Femur (tissue), 1 donor: ENCODE measurements at regions not wholly inside any gene's neighbourhood (a gene's known extent, or its start where the extent isn't known, plus 50 kb on each side); places are given as distances from the start of the nearest gene placed in this dataset.
A peak's percentile ranks its signal among the peaks of the same experiment; 100 is the strongest.

Experiments
- DNase-seq: peaks from one replicate; pipeline ENCODE4 v3.0.0-alpha.2; 2017

GRCh38 chr6:93592417-93592816, 173.1 kb upstream of the EPHA7 start:
- DNase-seq = no peak

GRCh38 chr6:93586306-93586705, 166.9 kb upstream of the EPHA7 start:
- DNase-seq = no peak

- DNase-seq = no peak
These were observed 164.9 kb upstream of the EPHA7 start for GRCh38 chr6:93584300-93584699.

- DNase-seq = no peak
These were observed 162.0 kb upstream of the EPHA7 start for GRCh38 chr6:93581371-93581770.

GRCh38 chr6:93580446-93580845, 161.1 kb upstream of the EPHA7 start:
- DNase-seq = no peak

- DNase-seq = no peak
These were observed 156.3 kb upstream of the EPHA7 start for GRCh38 chr6:93575495-93576267.

- no peak for DNase-seq
These were observed 154.9 kb upstream of the EPHA7 start for GRCh38 chr6:93574299-93574698.

GRCh38 chr6:93571346-93571745, 152.0 kb upstream of the EPHA7 start:
- no peak for DNase-seq

- no peak for DNase-seq
These were observed 148.8 kb upstream of the EPHA7 start for GRCh38 chr6:93568169-93568568.

GRCh38 chr6:93567164-93567563, 147.8 kb upstream of the EPHA7 start:
- peak; percentile 34 for DNase-seq

GRCh38 chr6:93566285-93566684, 146.9 kb upstream of the EPHA7 start:
- DNase-seq = no peak

- DNase-seq = no peak
These were observed 143.2 kb upstream of the EPHA7 start for GRCh38 chr6:93562582-93562981.

- DNase-seq = no peak
These were observed 135.9 kb upstream of the EPHA7 start for GRCh38 chr6:93555292-93555691.

- DNase-seq = no peak
These were observed 134.7 kb upstream of the EPHA7 start for GRCh38 chr6:93554018-93554417.

- DNase-seq = no peak
These were observed 131.4 kb upstream of the EPHA7 start for GRCh38 chr6:93550551-93551276.

GRCh38 chr6:93549868-93550267, 130.5 kb upstream of the EPHA7 start:
- DNase-seq = no peak

- DNase-seq = no peak
These were observed 105.5 kb upstream of the EPHA7 start for GRCh38 chr6:93524671-93525451.

- no peak for DNase-seq
These were observed 104.0 kb upstream of the EPHA7 start for GRCh38 chr6:93523365-93523764.

GRCh38 chr6:93516441-93516840, 97.1 kb upstream of the EPHA7 start:
- no peak for DNase-seq

GRCh38 chr6:93515736-93516135, 96.4 kb upstream of the EPHA7 start:
- DNase-seq = no peak

GRCh38 chr6:93498713-93499112, 79.4 kb upstream of the EPHA7 start:
- no peak for DNase-seq

- DNase-seq = no peak
These were observed 77.2 kb upstream of the EPHA7 start for GRCh38 chr6:93496548-93496947.

- no peak for DNase-seq
These were observed 74.7 kb upstream of the EPHA7 start for GRCh38 chr6:93494057-93494456.

- no peak for DNase-seq
These were observed 55.4 kb upstream of the EPHA7 start for GRCh38 chr6:93474733-93475179.
